CMK (cell line): ENCODE measurements at regions not wholly inside any gene's neighbourhood (a gene's known extent, or its start where the extent isn't known, plus 50 kb on each side); places are given as distances from the start of the nearest gene placed in this dataset.

Source experiments
- DNase-seq: peaks from one replicate; pipeline ENCODE4 v3.0.0-alpha.2; 2010; ENCODE audit warnings: low read depth

DNA sequence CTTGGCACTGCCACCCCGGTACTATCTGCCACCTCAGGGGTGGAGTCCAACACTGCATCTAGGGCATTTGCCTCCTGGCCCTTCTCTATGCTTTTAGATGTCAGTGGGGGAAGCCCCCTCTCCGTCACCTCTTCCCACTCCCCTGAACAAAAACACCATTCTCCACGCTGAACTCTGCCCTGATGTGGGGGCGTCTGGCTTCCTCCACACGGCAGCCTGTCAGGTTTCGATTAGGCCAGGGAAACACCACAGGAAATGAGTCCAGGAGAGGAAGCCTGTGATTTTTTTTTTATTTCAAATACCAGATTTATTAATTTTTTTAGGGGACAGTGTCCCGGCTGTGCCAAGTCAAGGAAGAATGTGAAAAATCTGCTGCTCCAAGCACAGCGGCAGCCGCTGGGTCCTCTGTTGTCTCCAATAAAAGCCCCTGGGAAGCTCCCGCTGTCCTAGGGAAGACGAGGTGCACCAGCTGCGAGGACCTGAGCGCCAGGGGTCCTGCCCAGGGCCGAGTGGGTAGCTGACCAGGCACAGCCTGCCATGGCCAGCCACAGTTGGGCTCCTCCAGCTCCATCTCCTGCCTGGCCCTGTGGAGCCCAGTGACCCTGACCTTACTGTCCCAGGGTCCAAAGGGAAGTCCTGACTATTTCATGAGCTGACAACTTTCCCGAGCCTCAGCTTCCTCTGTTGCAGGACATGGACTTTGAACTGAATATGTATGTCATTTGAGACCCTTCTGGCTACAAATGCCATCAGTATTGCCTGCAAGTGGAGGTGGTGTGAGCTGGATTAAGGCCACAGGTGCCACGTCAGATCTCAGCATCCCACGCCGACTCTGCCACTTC is 336.7 kb downstream of the FOXL1 start:
- no peak for DNase-seq

DNA sequence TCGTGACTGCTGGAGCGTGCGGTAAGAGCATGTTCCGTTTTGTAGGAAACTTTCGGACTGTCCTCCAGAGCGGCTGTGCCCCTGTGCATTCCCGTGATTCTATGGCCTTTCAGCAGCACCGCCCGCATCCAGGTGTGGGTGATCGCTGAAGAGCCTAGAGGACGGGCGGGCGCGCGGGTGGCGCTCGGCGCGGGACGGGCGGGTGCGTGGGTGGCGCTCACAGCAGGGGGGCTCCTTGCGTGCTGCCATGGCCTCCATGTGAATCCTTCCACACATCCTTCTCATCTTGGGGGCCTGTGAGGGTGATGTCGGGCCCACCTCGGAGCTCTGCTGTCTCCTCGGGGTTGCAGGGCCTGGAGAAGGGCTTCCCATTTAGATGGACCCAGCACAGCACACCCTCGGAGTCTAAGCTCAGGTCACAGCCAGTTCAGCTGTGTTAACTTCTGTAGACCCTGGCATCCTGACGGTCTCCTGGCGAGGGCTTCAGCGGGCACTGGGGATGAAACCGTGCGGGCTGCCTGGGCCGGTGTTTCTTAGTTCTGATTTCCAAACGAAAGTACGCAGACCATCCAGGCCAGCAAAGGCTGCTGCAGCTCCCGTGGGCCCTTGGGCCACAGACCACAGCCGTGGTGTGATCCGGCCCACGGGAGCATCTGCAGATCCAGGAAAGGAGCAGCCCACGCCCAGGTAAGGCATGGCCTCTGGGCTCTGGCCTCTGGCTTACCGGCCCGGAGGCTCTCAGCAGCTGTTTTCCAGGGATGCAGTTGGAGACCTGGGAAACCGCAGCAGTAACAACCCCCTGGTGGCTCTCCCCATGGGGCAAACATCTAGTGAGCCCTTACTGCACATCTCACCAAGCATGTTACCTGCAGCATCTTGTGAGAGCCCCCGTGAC is 339.4 kb downstream of the FOXL1 start:
- DNase-seq = no peak

GRCh38 chr16:86918637-86919036 is 340.3 kb downstream of the FOXL1 start:
- no peak for DNase-seq

- DNase-seq = no peak
Measured at GRCh38 chr16:86919078-86919477, 340.7 kb downstream of the FOXL1 start.

DNA sequence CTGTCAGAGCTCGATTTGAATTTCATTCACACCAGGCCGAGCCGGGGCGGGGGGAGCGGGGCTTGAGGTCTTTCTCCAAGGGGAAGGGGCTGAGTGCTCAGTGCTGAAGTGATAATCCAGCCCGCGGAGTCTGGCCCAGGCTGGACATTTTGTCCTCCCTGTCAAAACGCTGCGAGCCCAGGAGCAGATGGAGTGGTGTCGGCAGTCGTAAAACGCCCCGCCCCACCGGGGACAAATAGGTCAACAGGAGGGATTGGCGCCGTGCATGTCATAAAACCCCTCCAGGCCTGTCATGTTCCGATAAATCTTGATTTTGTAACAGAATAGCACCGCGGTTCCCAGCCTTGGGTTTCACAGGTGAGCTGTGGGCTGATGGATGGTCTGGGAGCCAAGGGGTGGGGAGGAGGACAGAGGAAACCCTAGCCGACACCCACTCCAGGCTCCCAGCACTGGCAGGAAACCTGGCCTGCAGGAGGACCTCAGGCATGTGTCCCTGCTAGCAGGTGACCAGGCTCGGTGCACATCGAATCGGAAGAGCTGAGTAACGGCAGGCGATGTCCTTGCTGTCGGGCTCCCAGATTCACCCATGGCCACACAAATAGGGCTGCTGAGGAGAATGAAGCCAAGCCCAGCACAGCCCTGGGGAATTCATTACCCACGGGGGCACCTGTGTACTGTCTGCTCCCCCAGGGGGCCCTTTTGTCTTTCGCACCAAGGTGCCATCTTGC is 341.4 kb downstream of the FOXL1 start:
- no peak for DNase-seq

DNA sequence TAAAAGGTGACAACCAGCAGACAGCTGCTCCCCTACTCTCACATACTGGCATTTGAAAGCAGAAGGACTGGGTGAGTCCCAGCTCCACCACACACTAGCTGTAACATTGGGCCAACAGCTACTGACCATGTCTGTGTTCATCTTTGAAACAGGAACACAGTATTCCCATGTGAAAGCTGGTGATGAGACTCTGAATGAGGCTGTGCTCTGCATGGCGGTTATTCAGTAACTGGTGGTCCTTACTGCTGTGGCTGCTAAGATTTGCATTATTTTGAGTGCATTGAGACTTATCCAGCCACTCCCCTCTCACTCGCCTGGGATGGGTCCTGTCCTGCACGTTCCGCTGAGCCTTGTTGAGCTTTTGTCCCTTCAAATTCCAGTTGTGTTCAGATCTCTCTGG is 342.9 kb downstream of the FOXL1 start:
- DNase-seq = no peak

- no peak for DNase-seq
Measured at GRCh38 chr16:86922311-86922710, 344.0 kb downstream of the FOXL1 start.

DNA sequence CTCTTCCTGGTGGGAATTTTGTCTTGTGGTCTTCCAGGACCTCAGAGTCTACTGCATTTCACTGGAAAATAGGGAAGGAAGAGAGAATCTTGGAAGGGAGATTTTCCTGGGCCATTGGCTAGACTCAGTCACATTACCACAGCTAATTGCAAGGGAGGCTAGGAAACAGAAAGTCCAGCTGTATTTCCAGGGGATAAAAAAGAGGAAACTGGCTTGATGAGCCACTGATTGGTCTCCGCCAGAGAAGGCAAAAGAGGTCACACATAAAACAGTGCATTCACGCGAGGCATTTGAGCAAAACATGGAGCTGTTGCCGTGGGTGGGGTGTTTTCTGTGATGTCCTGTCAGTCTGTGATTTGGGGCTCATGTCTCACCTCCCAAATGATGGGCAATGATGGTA is 345.3 kb downstream of the FOXL1 start:
- DNase-seq = no peak

DNA sequence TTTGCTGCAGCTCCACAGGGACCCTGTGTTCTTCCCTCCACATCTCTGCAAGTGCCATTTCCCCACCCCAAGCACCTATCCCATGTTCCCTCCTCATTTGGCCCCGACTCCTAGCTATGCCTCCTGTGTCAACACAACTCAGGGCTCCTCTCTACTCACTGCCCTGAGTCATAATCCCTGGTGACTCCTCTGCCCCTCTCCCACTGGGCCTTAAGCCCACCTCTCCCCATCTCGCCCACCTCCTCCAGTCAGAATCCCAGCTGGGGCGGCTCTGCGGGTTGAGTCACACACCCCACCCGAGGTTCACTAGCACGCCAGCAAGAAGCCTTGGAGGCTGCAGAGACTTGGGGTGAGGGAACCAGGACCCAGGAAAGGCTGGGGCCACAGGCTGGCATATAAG is 346.2 kb downstream of the FOXL1 start:
- no peak for DNase-seq

DNA sequence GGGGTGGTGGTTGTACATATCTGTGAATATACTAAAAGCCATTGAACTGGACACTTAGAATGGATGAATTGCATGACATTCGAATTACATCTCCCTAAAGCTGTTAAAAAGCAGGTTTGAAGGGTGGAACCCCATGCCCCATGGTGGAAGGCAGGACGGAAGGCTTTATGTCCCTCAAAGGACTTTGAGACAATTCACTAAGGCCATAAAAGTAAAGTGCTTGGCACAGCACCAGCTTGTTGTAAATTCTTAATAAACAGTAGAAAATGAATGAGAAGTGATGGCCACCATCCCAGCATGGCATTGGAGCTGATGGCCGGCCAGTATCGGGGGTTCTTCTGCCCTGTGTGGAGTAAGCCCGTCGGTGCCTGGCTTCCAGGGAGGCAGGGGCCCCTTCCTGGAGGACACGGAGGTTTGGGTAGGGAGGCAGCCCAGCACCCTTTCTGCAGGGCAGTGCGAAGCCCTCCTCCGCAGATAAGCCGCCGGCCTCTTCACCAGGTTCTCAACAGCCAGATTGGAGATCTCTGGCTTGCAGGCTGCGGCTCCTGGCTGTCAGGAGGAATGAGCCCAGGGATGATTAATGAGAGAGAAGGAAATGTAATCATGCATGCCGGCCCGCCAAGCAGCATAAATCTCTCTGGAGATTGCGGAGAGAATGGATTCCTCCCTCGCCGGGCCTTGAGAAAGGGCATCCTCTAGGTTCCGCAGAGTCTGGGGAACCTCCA is 346.9 kb downstream of the FOXL1 start:
- DNase-seq = no peak

GRCh38 chr16:86926181-86927094 is 348.1 kb downstream of the FOXL1 start:
- DNase-seq = no peak

DNA sequence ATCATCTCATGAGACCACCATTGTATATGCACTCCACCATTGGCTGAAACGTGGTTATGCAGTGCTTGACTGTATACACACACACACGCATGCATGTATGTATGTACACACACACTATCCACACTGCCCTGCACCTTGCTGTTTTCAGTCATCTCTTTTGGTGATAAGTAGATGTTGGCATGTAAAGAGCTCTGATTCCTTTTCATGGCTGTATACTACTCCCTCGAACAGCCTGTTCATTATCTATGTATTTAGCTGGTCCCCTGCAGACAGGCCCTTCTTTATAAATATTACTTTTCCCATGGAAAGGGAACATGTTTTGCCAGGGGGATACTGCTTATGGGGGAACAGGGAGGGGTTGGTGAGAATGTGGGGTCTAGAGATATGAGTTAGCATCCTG is 349.4 kb downstream of the FOXL1 start:
- DNase-seq = no peak

- peak; percentile 56 for DNase-seq
Measured at GRCh38 chr16:86928523-86929011, 350.2 kb downstream of the FOXL1 start.

- DNase-seq = peak; percentile 73
Measured at GRCh38 chr16:86929057-86929871, 350.9 kb downstream of the FOXL1 start.

- DNase-seq = no peak
Measured at GRCh38 chr16:86930001-86930400, 351.7 kb downstream of the FOXL1 start.

DNA sequence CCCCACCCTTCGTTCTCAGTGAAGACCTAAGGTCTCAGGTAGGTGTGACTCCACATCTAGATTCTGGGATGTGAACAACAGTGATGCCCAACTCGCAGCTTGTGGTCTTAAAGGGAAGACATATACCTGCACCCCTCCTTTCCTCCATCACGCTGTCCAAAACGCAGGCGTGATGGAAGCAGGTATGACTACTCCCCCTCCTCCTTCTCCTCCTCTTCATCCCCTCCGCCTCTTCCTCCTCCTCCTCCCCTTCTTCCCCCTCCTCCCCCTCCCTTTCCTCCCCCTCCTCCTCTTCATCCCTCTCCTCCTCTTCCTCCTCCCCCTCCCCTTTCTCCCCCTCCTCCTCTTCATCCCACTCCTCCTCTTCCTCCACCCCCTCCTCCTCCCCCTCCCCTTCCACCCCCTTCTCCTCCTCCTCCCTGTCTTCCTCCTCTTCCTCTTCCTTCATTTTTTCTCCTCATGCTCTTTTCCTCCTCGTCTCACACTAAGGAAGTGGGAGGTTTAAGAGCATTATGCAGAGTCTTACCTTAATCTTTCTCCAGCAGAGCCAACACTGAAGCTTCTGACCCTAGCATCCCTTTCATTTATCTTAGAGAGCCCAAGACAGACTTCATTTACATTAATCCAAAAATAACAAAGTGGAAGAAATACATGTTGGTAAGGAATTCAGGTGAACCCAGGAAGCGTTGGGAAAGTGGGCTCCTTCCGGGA is 352.5 kb downstream of the FOXL1 start:
- no peak for DNase-seq

DNA sequence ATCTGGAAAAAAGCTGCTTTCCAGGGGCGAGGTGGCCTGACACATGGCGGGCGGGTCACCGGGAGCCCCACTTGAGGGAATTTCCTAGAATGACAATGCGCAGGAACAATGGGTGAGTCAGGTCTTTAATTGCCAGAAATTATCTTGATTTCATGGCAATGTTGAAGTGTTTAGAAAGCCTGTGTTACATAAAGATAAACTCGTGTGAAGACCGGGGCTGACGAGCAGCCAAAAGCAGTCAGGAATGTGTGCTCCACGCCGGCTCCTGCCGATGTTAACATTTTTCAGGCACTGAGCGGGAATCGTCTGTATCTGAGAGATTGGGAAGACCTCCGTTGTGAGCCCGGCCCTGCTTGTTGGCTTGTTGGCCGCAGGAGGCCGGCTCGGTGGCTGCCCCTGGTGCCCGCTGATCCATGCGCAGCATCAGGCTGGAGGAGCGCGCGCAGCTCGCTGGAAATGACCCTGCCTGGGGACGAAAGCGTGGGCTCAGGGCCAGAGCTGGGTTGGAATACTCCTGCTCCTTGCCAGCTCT is 353.1 kb downstream of the FOXL1 start:
- no peak for DNase-seq

GRCh38 chr16:86932130-86932982 is 354.0 kb downstream of the FOXL1 start:
- no peak for DNase-seq
